ENCODE measurements at regions not wholly inside any gene's neighbourhood (a gene's known extent, or its start where the extent isn't known, plus 50 kb on each side); places are given as distances from the start of the nearest gene placed in this dataset.

DNA sequence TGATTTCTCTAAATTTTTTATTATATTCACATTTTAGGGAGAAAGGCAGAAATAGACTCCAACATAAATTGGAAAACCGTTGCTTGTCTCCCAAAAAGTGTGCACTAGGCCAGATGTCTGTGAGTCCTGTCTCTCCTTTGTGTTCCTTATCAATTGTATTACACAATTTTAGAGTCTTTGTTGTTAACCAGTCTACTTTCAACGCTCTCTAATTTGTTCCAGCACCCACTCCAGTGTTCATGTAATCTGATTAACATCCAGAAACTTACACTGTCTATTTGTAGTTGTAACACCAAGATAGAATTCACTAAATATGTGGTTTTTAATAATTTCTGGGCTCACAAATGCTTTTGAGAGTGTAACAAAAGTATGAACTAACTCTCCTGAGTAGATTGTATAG, 195.6 kb downstream of the FSIP2 start:
- no peak for TF ChIP-seq POLR2A (IDR thresholded peaks at IDR 0.05)
- TF ChIP-seq, protein P1, sequence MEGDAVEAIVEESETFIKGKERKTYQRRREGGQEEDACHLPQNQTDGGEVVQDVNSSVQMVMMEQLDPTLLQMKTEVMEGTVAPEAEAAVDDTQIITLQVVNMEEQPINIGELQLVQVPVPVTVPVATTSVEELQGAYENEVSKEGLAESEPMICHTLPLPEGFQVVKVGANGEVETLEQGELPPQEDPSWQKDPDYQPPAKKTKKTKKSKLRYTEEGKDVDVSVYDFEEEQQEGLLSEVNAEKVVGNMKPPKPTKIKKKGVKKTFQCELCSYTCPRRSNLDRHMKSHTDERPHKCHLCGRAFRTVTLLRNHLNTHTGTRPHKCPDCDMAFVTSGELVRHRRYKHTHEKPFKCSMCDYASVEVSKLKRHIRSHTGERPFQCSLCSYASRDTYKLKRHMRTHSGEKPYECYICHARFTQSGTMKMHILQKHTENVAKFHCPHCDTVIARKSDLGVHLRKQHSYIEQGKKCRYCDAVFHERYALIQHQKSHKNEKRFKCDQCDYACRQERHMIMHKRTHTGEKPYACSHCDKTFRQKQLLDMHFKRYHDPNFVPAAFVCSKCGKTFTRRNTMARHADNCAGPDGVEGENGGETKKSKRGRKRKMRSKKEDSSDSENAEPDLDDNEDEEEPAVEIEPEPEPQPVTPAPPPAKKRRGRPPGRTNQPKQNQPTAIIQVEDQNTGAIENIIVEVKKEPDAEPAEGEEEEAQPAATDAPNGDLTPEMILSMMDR (IDR thresholded peaks at IDR 0.05), result no peak
- no peak for TF ChIP-seq POLR2AphosphoS5 (IDR thresholded peaks at IDR 0.05)
- no peak for TF ChIP-seq EP300 (IDR thresholded peaks at IDR 0.05)
- WGBS, 5 donors, result 63 to 75% (median 71%) methylated on average over 2 of the region's 2 CpGs
- Histone ChIP-seq H3K36me3 (no peaks in the 10 kb centered on the region), H3K27me3 (no peaks in the 10 kb centered on the region), H3K27ac (no peak overlapping the region), H3K4me3 (no peak overlapping the region), H3K4me1 (no peaks in the 10 kb centered on the region), H3K9me3 (no peaks in the 10 kb centered on the region)
- no peak for DNase-seq
- intact Hi-C loops (cut with DNase I; ENCODE audit: low total_unique reads), result no loop called here

DNA sequence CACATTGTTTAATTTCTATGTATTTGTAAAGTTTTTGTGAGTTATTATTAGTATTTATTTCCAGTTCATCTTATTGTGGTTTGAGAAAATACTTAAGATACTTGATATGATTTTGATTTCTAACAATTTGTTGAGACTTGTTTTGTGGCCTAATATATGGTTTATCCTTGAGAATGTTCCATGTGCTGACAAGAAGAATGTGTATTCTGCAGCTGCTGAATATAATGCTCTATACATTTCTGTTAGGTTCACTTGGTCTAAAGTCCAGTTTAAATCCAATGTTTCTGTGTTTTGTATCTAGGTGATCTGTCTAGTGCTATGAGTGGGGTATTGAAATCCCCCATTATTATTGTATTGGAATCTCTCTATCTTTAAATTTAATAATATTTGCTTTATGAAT, 201.3 kb downstream of the FSIP2 start:
- H3K4me1 ChIP-seq, result no peaks in the 10 kb centered on the region
- DNase-seq, result no peak
- H3K27me3 ChIP-seq, result no peaks in the 10 kb centered on the region
- no peak overlapping the region for H3K4me3 ChIP-seq
- H3K9me3 ChIP-seq, result peaks cover 0 to 30% (median 19%) of the 10 kb centered on the region in 4 donors
- H3K27ac ChIP-seq, result no peak overlapping the region
- H3K36me3 ChIP-seq, result peaks cover 0 to 19% (median 0%) of the 10 kb centered on the region in 4 donors
- TF ChIP-seq POLR2A (IDR thresholded peaks at IDR 0.05) (no peak), EP300 (IDR thresholded peaks at IDR 0.05) (no peak), POLR2AphosphoS5 (IDR thresholded peaks at IDR 0.05) (no peak)
- TF ChIP-seq, protein P1 (IDR thresholded peaks at IDR 0.05), result no peak
- intact Hi-C loops (cut with DNase I; ENCODE audit: low total_unique reads), result no loop called here

DNA sequence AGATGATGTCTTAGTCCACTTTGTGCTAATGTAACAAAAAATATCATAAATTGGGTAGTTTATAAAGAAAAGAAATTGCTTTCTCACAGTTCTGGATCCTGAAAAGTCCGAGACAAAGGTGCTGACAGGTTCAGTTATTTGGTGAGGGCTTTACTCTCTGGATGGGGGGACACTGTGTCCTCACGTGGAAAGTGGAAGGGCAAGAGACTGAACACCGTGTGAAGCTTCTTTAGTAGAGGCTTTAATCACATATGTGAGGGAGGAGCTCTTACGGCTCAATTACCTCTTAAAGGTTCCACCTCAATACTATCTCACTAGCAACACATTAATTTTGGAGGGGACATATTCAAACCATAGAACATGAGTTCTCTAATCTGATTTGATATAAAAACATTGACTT, 204.3 kb downstream of the FSIP2 start:
- 80 to 93% (median 84%) methylated on average over 4 of the region's 4 CpGs for WGBS, 5 donors
- intact Hi-C loops (cut with DNase I; ENCODE audit: low total_unique reads), result no loop called here
- Histone ChIP-seq H3K9me3 (peaks cover 0 to 37% (median 19%) of the 10 kb centered on the region in 4 donors), H3K4me3 (no peak overlapping the region), H3K27ac (no peak overlapping the region), H3K27me3 (no peaks in the 10 kb centered on the region), H3K4me1 (no peaks in the 10 kb centered on the region), H3K36me3 (peaks cover 0 to 23% (median 0%) of the 10 kb centered on the region in 4 donors)
- TF ChIP-seq POLR2A (IDR thresholded peaks at IDR 0.05), result no peak
- TF ChIP-seq, protein P1 (IDR thresholded peaks at IDR 0.05), result no peak
- no peak for TF ChIP-seq EP300 (IDR thresholded peaks at IDR 0.05)
- no peak for TF ChIP-seq POLR2AphosphoS5 (IDR thresholded peaks at IDR 0.05)
- DNase-seq, result no peak

DNA sequence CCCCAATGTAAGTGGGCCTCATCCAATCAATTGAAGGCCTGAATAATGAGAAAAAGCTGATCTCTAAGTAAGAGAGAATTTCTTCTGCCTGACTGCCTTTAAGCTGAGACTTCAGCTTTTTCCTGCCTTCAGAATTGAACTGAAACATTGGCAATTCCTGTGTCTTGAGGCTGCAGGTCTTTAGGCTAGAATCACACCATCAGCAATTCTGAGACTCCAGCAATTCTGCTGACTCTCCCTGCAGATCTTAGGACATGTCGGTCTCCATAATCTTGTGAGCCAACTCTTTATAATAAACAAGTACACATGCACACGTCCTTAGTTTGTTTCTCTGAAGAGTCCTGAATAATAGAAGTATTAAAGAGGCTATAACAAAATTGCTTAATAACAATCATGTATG, 209.1 kb downstream of the FSIP2 start:
- Histone ChIP-seq H3K27me3 (no peaks in the 10 kb centered on the region), H3K9me3 (peaks cover 0 to 28% (median 15%) of the 10 kb centered on the region in 4 donors), H3K27ac (no peak overlapping the region), H3K4me1 (no peaks in the 10 kb centered on the region), H3K36me3 (peaks cover 0 to 24% (median 0%) of the 10 kb centered on the region in 4 donors), H3K4me3 (no peak overlapping the region)
- 67 to 83% (median 76%) methylated on average over 2 of the region's 2 CpGs for WGBS, 5 donors
- TF ChIP-seq POLR2AphosphoS5 (IDR thresholded peaks at IDR 0.05) (no peak), EP300 (IDR thresholded peaks at IDR 0.05) (no peak), POLR2A (IDR thresholded peaks at IDR 0.05) (no peak)
- TF ChIP-seq, protein P1 (IDR thresholded peaks at IDR 0.05), result no peak
- no peak for DNase-seq
- intact Hi-C loops (cut with DNase I; ENCODE audit: low total_unique reads), result no loop called here
